Muscle of leg (tissue), 3 donors: ENCODE measurements at regions not wholly inside any gene's neighbourhood (a gene's known extent, or its start where the extent isn't known, plus 50 kb on each side); places are given as distances from the start of the nearest gene placed in this dataset.

Source experiments
- DNase-seq: peaks from one replicate; pipeline ENCODE4 v3.0.0; 2013
- H3K27ac ChIP-seq: one replicate; pipeline ENCODE4 v1.5.1; 2013; ENCODE audit warnings: mild to moderate bottlenecking, low read length, control low read depth
- H3K27me3 ChIP-seq: one replicate; pipeline ENCODE4 v1.6.1; 2013; ENCODE audit warnings: low read length; ENCODE audit not compliant: control insufficient read depth, insufficient read depth
- H3K36me3 ChIP-seq: one replicate; pipeline ENCODE4 v1.6.1; 2013; ENCODE audit warnings: low read length; ENCODE audit not compliant: control insufficient read depth, insufficient read depth
- H3K4me1 ChIP-seq: one replicate; pipeline ENCODE4 v1.6.1; 2013; ENCODE audit warnings: low read length; ENCODE audit not compliant: control insufficient read depth, insufficient read depth
- H3K4me3 ChIP-seq: one replicate; pipeline ENCODE4 v1.5.1; 2013; ENCODE audit warnings: low read length, control low read depth
- H3K9me3 ChIP-seq: replicated peaks from 2 replicates; pipeline ENCODE4 v1.6.1; 2013; ENCODE audit warnings: low read depth, low read length; ENCODE audit not compliant: control insufficient read depth
- WGBS: methylation state at CpG from one replicate; pipeline ENCODE4 v1.1.5; 2013; ENCODE audit warnings: missing lambda C conversion rate; ENCODE audit not compliant: insufficient coverage; 5-methylcytosine and 5-hydroxymethylcytosine counted together

DNA sequence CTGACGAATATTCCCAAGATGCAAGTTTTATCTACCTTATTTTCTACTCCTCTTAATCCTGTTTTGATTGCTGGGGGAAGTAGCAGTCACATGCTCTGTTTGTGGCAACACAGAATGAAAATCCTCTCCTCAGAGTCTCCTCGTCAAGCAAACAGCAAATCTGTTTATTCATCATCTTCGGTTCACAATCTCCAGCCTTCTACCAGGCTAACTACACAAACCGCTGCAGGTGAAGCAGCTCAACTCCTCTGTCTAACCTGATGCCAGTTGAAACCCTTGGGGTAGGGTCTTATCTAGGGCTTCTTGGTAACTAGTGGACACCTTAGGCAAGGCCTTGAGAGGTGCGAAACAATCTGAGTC lies 91.0 kb downstream of the SIPA1L2 start:
- H3K4me1 ChIP-seq = peaks cover 4% of the 10 kb centered on the region
- no peak overlapping the region for H3K27ac ChIP-seq

GRCh38 chr1:232538224-232538942 lies 91.5 kb downstream of the SIPA1L2 start:
- no peak for DNase-seq
- Histone ChIP-seq H3K4me1 (peaks cover 4% of the 10 kb centered on the region), H3K27ac (no peak overlapping the region), H3K36me3 (no peaks in the 10 kb centered on the region), H3K9me3 (no peaks in the 10 kb centered on the region), H3K4me3 (no peak overlapping the region), H3K27me3 (no peaks in the 10 kb centered on the region)
- 83% methylated on average over 1 of the region's 3 CpGs for WGBS

More for the DNA sequence above, 91.0 kb downstream of the SIPA1L2 start:
- no peak overlapping the region for H3K4me3 ChIP-seq
- H3K9me3 ChIP-seq = no peaks in the 10 kb centered on the region
- no peaks in the 10 kb centered on the region for H3K27me3 ChIP-seq
- WGBS = no CpG with 5 or more reads among the region's 5 CpGs
- H3K36me3 ChIP-seq = no peaks in the 10 kb centered on the region
- no peak for DNase-seq

DNA sequence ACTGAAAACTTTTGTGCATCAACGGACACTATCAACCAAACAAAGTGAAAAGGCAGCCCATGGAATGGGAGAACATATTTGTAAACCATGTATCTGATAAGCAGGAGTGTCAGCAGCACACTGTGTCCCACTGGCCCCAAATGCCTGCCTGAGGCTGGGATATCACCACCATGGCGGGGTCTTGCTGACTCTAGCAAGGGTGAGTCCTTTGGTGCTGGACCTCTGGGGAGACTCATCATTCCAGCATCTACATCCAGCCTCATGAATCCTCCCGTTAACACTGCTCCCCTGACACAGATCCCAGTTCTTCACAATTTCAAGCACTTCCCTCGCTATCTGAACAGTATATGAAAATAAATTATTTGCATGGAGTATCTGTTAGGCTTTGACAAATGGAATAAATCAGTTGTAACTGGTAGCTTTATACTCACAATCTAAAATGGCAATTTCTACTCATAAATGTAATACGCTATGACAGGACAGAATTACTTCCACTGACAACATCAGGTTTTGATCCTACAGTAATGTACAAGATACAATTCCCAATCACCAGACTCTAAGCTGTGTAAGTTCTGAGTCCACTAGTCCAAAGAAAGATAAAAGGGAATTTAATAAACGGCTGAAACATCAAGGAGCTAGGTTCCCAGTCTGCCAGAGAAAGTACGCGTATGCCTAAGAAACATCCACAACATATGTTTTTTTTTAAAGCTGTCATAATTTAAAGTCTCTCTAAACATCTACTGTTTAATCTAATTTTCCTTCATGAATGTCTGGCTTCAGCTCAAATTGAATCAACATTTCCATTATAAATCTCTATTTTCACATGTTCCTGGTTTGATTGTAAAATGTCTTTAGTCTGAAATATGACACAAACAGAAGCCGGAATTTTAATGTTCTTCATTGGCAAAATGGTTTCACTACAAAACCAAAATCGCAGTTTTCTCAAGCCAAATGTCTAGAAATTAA lies 95.1 kb downstream of the SIPA1L2 start:
- no peak for DNase-seq
- peaks cover 3% of the 10 kb centered on the region for H3K36me3 ChIP-seq
- H3K4me3 ChIP-seq = no peak overlapping the region
- H3K9me3 ChIP-seq = no peaks in the 10 kb centered on the region
- 87% methylated on average over 3 of the region's 10 CpGs for WGBS
- no peak overlapping the region for H3K27ac ChIP-seq
- no peaks in the 10 kb centered on the region for H3K27me3 ChIP-seq
- peaks cover 6% of the 10 kb centered on the region for H3K4me1 ChIP-seq

- WGBS = 100% methylated on average over 1 of the region's 1 CpG
- Histone ChIP-seq H3K9me3 (no peaks in the 10 kb centered on the region), H3K36me3 (peaks cover 3% of the 10 kb centered on the region), H3K4me3 (no peak overlapping the region), H3K27ac (no peak overlapping the region), H3K4me1 (peaks cover 6% of the 10 kb centered on the region), H3K27me3 (no peaks in the 10 kb centered on the region)
- no peak for DNase-seq
These were observed 96.6 kb downstream of the SIPA1L2 start for GRCh38 chr1:232533328-232533727.

DNA sequence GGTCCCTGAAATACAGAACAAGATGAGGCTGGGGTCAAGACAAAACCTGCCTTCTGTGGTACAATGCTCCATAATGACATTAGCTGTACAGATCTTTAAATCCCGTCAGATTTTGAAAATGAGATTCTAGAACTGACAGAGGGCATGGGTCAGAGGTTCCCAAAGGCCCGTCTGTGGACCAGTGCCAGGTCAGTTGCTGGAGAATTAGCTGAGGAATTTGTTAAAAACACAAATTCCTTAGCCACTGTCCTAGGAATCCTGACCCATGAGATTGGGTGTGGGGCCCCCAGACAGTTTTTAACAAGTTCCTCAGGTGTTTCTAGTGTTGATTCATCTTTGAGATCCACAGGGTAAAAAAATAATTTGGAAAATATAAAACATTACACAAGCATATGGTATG lies 97.0 kb downstream of the SIPA1L2 start:
- Histone ChIP-seq H3K9me3 (no peaks in the 10 kb centered on the region), H3K27ac (no peak overlapping the region), H3K4me3 (no peak overlapping the region), H3K36me3 (peaks cover 3% of the 10 kb centered on the region), H3K4me1 (peaks cover 2% of the 10 kb centered on the region), H3K27me3 (no peaks in the 10 kb centered on the region)
- WGBS = no CpG with 5 or more reads among the region's 2 CpGs
- no peak for DNase-seq

DNA sequence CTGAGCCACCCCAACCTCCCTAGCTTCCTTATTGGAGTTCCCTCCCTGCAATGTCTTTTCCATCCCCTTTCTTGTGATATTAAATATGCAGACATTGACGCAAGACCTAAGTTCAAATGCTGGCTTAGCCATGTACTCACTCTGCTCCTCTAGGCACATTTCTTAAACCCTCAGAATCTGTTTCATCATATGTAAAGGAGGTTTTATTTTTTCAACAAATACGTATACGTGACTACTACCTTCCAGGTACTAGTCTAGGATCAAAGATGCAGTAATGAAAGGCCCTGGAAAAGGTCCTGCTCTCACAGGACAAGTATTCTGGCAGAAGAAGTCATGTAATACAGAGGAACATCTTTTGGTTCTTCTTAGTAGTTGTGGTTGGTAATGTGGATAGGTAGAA lies 98.6 kb downstream of the SIPA1L2 start:
- Histone ChIP-seq H3K9me3 (no peaks in the 10 kb centered on the region), H3K4me1 (peaks cover 2% of the 10 kb centered on the region), H3K27me3 (no peaks in the 10 kb centered on the region), H3K36me3 (peaks cover 3% of the 10 kb centered on the region), H3K27ac (no peak overlapping the region), H3K4me3 (no peak overlapping the region)
- WGBS = no CpG with 5 or more reads among the region's 3 CpGs
- no peak for DNase-seq

DNA sequence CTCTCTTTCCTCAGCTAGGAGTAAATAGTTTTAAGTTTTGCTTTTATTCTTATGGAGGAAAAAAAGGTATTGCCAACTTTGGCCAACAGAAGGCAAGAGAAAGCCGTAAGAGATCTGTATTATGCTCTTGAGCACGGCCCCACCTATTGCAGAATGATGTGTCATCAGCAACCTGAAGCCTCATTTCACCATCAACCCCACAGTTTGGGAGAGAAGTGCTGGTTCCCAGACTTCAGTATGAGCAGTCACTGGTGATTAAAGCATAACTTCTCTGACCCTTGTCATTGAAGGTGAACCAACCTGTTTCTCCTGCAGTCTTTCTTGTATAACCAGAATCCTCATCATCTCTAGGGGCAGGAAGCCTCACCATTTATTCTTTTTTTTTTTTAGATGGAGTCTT lies 100.2 kb downstream of the SIPA1L2 start:
- Histone ChIP-seq H3K4me1 (peaks cover 5% of the 10 kb centered on the region), H3K36me3 (peaks cover 3% of the 10 kb centered on the region), H3K27me3 (no peaks in the 10 kb centered on the region), H3K9me3 (no peaks in the 10 kb centered on the region), H3K4me3 (no peak overlapping the region), H3K27ac (no peak overlapping the region)
- WGBS = no CpG with 5 or more reads among the region's 2 CpGs
- DNase-seq = no peak

GRCh38 chr1:232528472-232529089 lies 101.4 kb downstream of the SIPA1L2 start:
- H3K36me3 ChIP-seq = peaks cover 3% of the 10 kb centered on the region
- no peak overlapping the region for H3K27ac ChIP-seq
- no peak overlapping the region for H3K4me3 ChIP-seq
- no CpG with 5 or more reads among the region's 2 CpGs for WGBS
- no peaks in the 10 kb centered on the region for H3K9me3 ChIP-seq
- no peak for DNase-seq
- H3K4me1 ChIP-seq = peaks cover 5% of the 10 kb centered on the region
- no peaks in the 10 kb centered on the region for H3K27me3 ChIP-seq

DNA sequence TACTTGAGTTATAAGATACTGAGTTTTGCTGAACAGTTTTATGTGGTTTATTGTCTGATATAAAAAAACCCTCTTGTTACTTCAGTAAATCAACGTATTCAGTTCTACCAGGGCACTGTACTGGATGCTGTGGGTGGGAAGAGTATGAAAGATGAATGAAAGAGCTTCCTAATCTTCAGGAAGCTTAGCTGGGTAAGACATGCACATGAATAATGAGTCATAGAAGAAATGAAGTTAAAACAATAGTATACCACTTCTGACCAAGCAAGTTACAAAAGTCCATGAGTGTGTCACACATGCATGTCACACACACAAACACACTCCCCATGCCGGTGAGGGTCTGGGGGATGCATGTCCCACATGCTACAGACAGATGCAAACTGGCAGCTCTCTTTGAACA lies 105.9 kb downstream of the SIPA1L2 start:
- WGBS = no CpG with 5 or more reads among the region's 2 CpGs
- Histone ChIP-seq H3K4me3 (no peak overlapping the region), H3K27me3 (no peaks in the 10 kb centered on the region), H3K4me1 (peaks cover 5% of the 10 kb centered on the region), H3K36me3 (no peaks in the 10 kb centered on the region), H3K9me3 (no peaks in the 10 kb centered on the region), H3K27ac (no peak overlapping the region)
- no peak for DNase-seq

- H3K4me1 ChIP-seq = peaks cover 9% of the 10 kb centered on the region
These were observed 107.7 kb downstream of the SIPA1L2 start for GRCh38 chr1:232522189-232522588.

More at GRCh38 chr1:232522189-232522588, 107.7 kb downstream of the SIPA1L2 start:
- no peaks in the 10 kb centered on the region for H3K36me3 ChIP-seq
- H3K27me3 ChIP-seq = no peaks in the 10 kb centered on the region
- no peak overlapping the region for H3K4me3 ChIP-seq
- H3K9me3 ChIP-seq = no peaks in the 10 kb centered on the region
- DNase-seq = no peak
- H3K27ac ChIP-seq = no peak overlapping the region
- no CpG with 5 or more reads among the region's 1 CpG for WGBS
